Testis (tissue), 2 donors: ENCODE measurements at regions not wholly inside any gene's neighbourhood (a gene's known extent, or its start where the extent isn't known, plus 50 kb on each side); places are given as distances from the start of the nearest gene placed in this dataset.

Experiments used
- DNase-seq: peaks from one replicate; pipeline ENCODE4 v3.0.0-alpha.2; 2019
- H3K27ac ChIP-seq, 2 donors: fragments of 200-600 bp; sonication (generic); one replicate each; pipeline ENCODE4 v1.5.1; 2019
- H3K27me3 ChIP-seq: fragments of 200-600 bp; sonication (generic); one replicate; pipeline ENCODE4 v1.5.1; 2019
- H3K36me3 ChIP-seq: fragments of 200-600 bp; sonication (generic); one replicate; pipeline ENCODE4 v1.5.1; 2017; ENCODE audit warnings: low read depth; ENCODE audit errors: missing control alignments
- H3K4me1 ChIP-seq: fragments of 200-600 bp; sonication (generic); one replicate; pipeline ENCODE4 v1.5.1; 2019
- H3K4me3 ChIP-seq, 2 donors: fragments of 200-600 bp; sonication (generic); one replicate each; pipeline ENCODE4 v1.5.1; 2017 to 2019
- H3K9me3 ChIP-seq: fragments of 200-600 bp; sonication (generic); one replicate; pipeline ENCODE4 v1.5.1; 2017
- POLR2A ChIP-seq: fragments of 450-650 bp; IDR thresholded peaks from one replicate; pipeline ENCODE4 v1.6.1; 2017; ENCODE audit warnings: antibody characterized with exemption, mild to moderate bottlenecking, moderate library complexity
- WGBS, 2 donors: methylation state at CpG; one replicate each; pipeline ENCODE4 v1.1.5; 2018; 5-methylcytosine and 5-hydroxymethylcytosine counted together
- intact Hi-C: fragments of 100-400 bp; cut with DNase I; formaldehyde crosslinking; loops from one replicate; pipeline ENCODE4 v1.15.1; 2023; ENCODE audit warnings: low total_unique reads
- TF ChIP-seq, protein P1 (sequence below), 3 experiments: fragments of 450-650 bp in 2 of 3; fragments of 200-600 bp in 1 of 3; sonication (generic) in 1 of 3; IDR thresholded peaks; one replicate each; pipeline ENCODE4 v1.5.1; 2016 to 2019; ENCODE audit warnings: antibody characterized with exemption in 3 of 3, mild to moderate bottlenecking in 2 of 3, moderate library complexity in 1 of 3

DNA sequence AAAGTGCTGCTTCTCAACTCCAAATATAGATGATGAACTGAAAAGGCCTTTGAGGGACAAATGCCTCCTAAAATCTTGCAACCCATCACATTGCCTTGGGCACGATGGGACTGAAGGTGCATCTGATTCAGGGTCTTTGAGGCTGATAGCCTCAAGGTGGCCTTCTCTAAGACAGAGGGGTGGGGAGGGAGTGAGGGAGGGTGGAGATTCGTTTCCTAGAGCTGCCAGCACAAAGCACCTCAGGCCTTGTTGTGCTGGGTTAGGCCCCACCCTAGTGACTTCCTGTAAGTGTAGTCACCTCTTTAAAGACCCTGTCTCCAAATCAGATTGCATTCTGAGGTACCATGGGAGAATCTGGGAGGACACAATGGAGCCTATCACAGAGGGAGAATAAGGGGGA lies 57.1 kb downstream of the BARX1 start:
- DNase-seq: no peak
- no peak for TF ChIP-seq POLR2A
- no peaks in the 10 kb centered on the region for H3K36me3 ChIP-seq
- no peaks in the 10 kb centered on the region for H3K9me3 ChIP-seq
- H3K4me1 ChIP-seq: no peaks in the 10 kb centered on the region
- intact Hi-C loops: no loop called here
- H3K27me3 ChIP-seq: no peaks in the 10 kb centered on the region
- WGBS, 2 donors: 66 to 73% methylated on average over 2 of the region's 2 CpGs
- no peak overlapping the region for H3K4me3 ChIP-seq
- no peak overlapping the region for H3K27ac ChIP-seq

DNA sequence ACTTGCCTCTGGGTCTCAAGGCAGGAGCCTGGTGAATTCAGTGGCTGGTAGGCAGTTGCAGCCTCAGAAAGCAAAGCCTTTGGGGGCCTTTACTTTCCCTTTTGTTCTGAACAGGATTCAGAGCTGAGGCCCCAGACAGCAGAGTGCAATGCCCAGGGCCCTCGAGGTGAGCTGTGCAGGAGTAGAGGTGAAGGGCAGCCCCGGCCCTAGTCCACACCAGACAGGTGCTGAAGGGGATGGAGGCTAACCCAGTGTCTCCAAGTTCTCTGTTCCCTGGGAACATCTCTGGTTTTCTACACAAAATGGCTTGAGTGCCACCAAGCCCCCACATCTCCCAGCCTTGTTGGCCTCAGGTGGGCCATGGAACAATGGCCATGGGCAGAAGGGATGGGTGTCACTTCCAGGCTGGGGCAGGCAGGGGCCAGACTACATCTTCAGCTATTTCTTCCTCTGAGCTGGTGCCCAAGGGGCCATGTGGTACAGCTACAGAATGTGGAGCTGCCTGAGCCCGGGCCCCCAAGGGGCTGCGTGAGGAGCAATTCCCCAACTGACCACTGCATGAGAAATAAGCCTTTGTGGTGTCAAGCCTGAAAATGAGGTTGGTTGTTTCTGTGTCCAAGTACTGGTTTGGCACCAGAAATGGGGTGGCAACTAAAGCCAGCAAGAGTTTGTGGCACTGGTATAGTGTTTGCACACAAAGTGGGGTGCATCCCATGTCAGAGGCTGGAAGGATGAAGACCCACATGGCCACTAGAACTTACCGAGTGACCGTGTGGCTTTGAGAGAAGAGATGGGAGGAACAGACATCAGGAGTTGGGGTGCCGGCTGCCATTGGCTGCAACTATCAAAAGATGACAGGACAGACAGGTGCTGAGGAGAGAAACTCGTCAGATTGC lies 57.8 kb downstream of the BARX1 start:
- no peak for DNase-seq
- Histone ChIP-seq H3K4me1 (no peaks in the 10 kb centered on the region), H3K36me3 (no peaks in the 10 kb centered on the region), H3K27me3 (no peaks in the 10 kb centered on the region), H3K9me3 (no peaks in the 10 kb centered on the region), H3K4me3 (no peak overlapping the region), H3K27ac (no peak overlapping the region)
- 84 to 91% methylated on average over 7 to 8 of the region's 8 CpGs for WGBS, 2 donors
- intact Hi-C loops: no loop called here
- TF ChIP-seq POLR2A: no peak
- TF ChIP-seq, protein P1, sequence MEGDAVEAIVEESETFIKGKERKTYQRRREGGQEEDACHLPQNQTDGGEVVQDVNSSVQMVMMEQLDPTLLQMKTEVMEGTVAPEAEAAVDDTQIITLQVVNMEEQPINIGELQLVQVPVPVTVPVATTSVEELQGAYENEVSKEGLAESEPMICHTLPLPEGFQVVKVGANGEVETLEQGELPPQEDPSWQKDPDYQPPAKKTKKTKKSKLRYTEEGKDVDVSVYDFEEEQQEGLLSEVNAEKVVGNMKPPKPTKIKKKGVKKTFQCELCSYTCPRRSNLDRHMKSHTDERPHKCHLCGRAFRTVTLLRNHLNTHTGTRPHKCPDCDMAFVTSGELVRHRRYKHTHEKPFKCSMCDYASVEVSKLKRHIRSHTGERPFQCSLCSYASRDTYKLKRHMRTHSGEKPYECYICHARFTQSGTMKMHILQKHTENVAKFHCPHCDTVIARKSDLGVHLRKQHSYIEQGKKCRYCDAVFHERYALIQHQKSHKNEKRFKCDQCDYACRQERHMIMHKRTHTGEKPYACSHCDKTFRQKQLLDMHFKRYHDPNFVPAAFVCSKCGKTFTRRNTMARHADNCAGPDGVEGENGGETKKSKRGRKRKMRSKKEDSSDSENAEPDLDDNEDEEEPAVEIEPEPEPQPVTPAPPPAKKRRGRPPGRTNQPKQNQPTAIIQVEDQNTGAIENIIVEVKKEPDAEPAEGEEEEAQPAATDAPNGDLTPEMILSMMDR (IDR thresholded peaks at IDR 0.05): no peak

DNA sequence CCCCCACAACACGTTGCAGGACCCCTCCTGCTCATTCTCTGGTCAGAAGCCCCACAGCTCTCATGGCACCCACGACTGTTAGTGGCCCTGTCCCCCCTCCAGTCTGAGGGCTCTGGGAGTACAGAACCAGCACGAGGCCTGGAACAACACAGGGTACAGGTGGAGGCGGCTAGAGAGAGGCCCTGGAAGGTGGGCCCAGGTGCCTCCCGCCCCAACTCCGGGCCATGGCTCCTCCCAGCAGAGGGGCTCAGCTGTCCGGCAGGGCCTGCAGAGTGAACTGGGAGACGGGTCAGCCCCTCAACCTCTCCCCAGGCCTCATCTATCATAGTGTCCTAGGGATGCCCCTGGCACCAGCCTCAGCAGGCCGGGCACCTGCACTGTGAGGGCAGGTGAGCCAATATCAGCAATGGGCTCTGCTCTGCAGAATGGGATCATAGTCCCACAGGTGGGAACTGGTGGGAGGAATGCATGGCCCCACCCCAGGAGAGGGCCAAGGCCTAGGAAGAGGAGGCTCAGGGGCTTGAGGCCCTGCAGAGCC lies 58.6 kb downstream of the BARX1 start:
- Histone ChIP-seq H3K9me3 (no peaks in the 10 kb centered on the region), H3K4me3 (no peak overlapping the region), H3K27me3 (no peaks in the 10 kb centered on the region), H3K36me3 (no peaks in the 10 kb centered on the region), H3K27ac (no peak overlapping the region), H3K4me1 (no peaks in the 10 kb centered on the region)
- DNase-seq: no peak
- 96% methylated on average over 9 of the region's 9 CpGs; no CpG with 5 or more reads in 1 of the 2 donors for WGBS, 2 donors
- TF ChIP-seq, protein P1 (IDR thresholded peaks at IDR 0.05): no peak
- intact Hi-C loops: no loop called here

DNA sequence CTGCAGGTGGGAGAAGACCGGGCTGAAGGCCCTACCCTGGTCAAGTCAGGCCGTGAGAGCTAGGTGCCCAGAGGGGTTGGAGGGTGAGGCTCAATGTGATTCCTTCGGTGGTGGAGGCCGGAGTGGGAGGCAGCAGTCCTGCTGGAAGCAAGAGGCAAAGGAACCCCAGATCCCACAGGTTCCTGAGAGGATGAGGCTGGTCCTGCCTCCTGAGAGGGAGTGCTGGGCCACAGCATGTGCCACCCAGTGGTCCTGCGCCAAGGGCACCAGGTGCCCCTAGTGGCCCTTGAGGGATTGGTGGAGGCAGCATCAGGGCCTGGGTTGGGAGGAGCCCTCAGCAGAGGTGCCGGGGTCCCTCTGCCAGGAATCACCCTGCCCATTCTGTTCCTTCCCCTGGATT lies 59.1 kb downstream of the BARX1 start:
- H3K4me3 ChIP-seq: no peak overlapping the region
- no peaks in the 10 kb centered on the region for H3K4me1 ChIP-seq
- no peaks in the 10 kb centered on the region for H3K9me3 ChIP-seq
- DNase-seq: no peak
- H3K27me3 ChIP-seq: no peaks in the 10 kb centered on the region
- TF ChIP-seq, protein P1 (IDR thresholded peaks at IDR 0.05): no peak
- TF ChIP-seq POLR2A: no peak
- no peak overlapping the region for H3K27ac ChIP-seq
- H3K36me3 ChIP-seq: no peaks in the 10 kb centered on the region
- WGBS, 2 donors: 88 to 100% methylated on average over 2 to 6 of the region's 6 CpGs
- intact Hi-C loops: no loop called here

DNA sequence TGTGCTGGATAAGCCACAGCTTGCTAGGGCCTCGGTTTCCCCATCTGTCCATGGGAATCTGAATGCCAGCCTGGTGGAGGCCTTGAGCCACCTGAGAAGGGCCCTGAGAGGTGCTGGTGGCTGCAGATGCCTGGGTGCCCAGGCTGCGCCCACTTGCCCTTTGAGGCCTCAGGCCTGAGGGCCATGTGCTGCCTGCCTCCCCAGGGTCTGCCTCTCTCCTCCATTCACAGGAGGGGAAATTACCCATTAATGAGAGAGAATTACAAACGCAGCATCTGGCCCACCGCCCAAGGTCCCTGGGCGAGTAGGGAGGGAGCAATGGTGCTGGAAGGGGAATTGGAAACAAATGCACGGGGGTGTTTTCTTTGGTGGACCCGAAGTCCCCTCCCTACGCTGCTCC lies 59.6 kb downstream of the BARX1 start:
- no peak overlapping the region for H3K4me3 ChIP-seq
- no peaks in the 10 kb centered on the region for H3K9me3 ChIP-seq
- no peak overlapping the region for H3K27ac ChIP-seq
- intact Hi-C loops: no loop called here
- TF ChIP-seq, protein P1 (IDR thresholded peaks at IDR 0.05): no peak
- no peak for TF ChIP-seq POLR2A
- DNase-seq: no peak
- H3K27me3 ChIP-seq: no peaks in the 10 kb centered on the region
- no peaks in the 10 kb centered on the region for H3K36me3 ChIP-seq
- WGBS, 2 donors: 32 to 34% methylated on average over 7 of the region's 8 CpGs
- H3K4me1 ChIP-seq: no peaks in the 10 kb centered on the region
